ENCODE measurements at regions not wholly inside any gene's neighbourhood (a gene's known extent, or its start where the extent isn't known, plus 50 kb on each side); places are given as distances from the start of the nearest gene placed in this dataset.

DNA sequence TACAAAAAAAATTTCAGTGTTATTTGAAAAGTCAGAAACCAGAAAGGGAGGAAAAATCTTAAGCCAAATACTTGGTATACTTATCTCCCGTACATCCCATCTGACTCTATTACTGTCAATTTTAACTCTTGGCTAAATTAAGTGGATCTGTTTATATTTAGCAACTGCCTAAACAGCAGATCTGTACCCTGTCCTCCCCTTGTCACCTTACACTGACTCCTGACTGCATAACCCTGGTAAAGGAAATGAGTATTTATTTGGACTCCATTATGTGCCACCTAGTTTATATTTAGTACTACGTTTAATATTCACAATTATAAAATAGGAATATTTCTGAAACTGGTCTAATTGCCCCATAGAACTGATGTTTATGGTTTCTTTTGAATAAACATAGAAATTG is 730.2 kb upstream of the GJE1 start:
- no peaks in the 10 kb centered on the region for H3K27me3 ChIP-seq (ENCODE audit: low read length)
- H3K4me1 ChIP-seq (ENCODE audit: low read length), result peaks cover 8% of the 10 kb centered on the region; the same call in 1 of the 2 replicates
- no peaks in the 10 kb centered on the region for H3K79me2 ChIP-seq (ENCODE audit: low read length)
- no peaks in the 10 kb centered on the region for H3K9me3 ChIP-seq (ENCODE audit: low read length)
- H3K9ac ChIP-seq (ENCODE audit: low read length), result no peak overlapping the region
- H4K20me1 ChIP-seq (ENCODE audit: insufficient read depth, low read depth, low read length), result no peaks in the 10 kb centered on the region
- H3K27ac ChIP-seq (ENCODE audit: low read length), result no peak overlapping the region
- H3K4me2 ChIP-seq (ENCODE audit: low read depth, low read length, poor library complexity, severe bottlenecking), result no peak overlapping the region
- no peaks in the 10 kb centered on the region for H3K9me2 ChIP-seq (replicated peaks; ENCODE audit: insufficient read depth, low read length)
- no peaks in the 10 kb centered on the region for H3K36me3 ChIP-seq (ENCODE audit: insufficient read depth, low read length)
- H2AFZ ChIP-seq (ENCODE audit: low read length), result no peak overlapping the region
- DNase-seq, result no peak
- H3K4me3 ChIP-seq (ENCODE audit: low read length), result no peak overlapping the region

DNA sequence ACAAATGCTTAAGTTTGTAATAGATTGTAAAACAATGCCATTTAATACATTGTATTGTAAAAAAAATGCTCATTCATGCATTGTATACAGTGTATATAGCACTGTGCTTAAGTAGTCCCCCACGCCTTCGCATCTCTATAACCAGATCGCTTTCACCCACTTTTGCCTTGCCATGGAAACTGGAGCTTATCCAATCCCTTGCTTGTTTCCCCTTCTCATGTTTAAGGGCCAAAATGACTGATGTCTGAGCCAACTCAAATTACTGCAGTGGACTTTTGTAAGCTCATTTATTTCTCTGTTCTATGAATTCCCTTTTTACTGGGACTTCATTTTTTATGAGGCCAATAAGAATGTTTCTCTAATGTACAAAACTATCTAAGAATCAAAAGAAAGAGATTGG is 730.9 kb upstream of the GJE1 start:
- Histone ChIP-seq H3K79me2 (ENCODE audit: low read length) (no peaks in the 10 kb centered on the region), H4K20me1 (ENCODE audit: insufficient read depth, low read depth, low read length) (no peaks in the 10 kb centered on the region), H3K4me2 (ENCODE audit: low read depth, low read length, poor library complexity, severe bottlenecking) (no peak overlapping the region), H2AFZ (ENCODE audit: low read length) (no peak overlapping the region), H3K36me3 (ENCODE audit: insufficient read depth, low read length) (no peaks in the 10 kb centered on the region), H3K27ac (ENCODE audit: low read length) (no peak overlapping the region), H3K9me3 (ENCODE audit: low read length) (no peaks in the 10 kb centered on the region), H3K27me3 (ENCODE audit: low read length) (no peaks in the 10 kb centered on the region), H3K4me1 (ENCODE audit: low read length) (peaks cover 8% of the 10 kb centered on the region; the same call in 1 of the 2 replicates), H3K4me3 (ENCODE audit: low read length) (no peak overlapping the region), H3K9ac (ENCODE audit: low read length) (no peak overlapping the region), H3K9me2 (replicated peaks; ENCODE audit: insufficient read depth, low read length) (no peaks in the 10 kb centered on the region)
- no peak for DNase-seq

DNA sequence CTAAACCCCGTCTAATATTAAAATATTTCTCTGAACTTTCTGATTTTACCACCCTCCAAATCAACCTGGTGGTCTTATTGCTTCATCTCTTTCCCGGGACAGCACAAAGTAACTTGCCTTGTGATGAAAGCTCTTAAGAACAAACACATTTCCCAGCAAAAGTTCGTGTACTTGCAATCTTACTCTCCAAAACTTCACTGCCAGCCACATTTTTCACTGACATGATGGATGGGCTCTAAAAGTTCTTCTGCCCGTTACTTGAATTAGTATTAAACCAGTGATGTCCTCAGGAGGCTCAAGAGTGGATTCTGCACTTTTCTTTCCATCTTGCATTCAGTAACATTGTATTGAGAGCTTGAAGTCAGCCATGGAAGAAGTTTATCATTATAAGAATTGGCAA is 731.6 kb upstream of the GJE1 start:
- H3K36me3 ChIP-seq (ENCODE audit: insufficient read depth, low read length), result no peaks in the 10 kb centered on the region
- H3K9me2 ChIP-seq (replicated peaks; ENCODE audit: insufficient read depth, low read length), result no peaks in the 10 kb centered on the region
- no peak for DNase-seq
- no peaks in the 10 kb centered on the region for H3K79me2 ChIP-seq (ENCODE audit: low read length)
- H2AFZ ChIP-seq (ENCODE audit: low read length), result no peak overlapping the region
- peaks cover 8% of the 10 kb centered on the region; the same call in 1 of the 2 replicates for H3K4me1 ChIP-seq (ENCODE audit: low read length)
- no peak overlapping the region for H3K27ac ChIP-seq (ENCODE audit: low read length)
- no peak overlapping the region for H3K9ac ChIP-seq (ENCODE audit: low read length)
- no peaks in the 10 kb centered on the region for H3K9me3 ChIP-seq (ENCODE audit: low read length)
- no peaks in the 10 kb centered on the region for H3K27me3 ChIP-seq (ENCODE audit: low read length)
- H3K4me3 ChIP-seq (ENCODE audit: low read length), result no peak overlapping the region
- H4K20me1 ChIP-seq (ENCODE audit: insufficient read depth, low read depth, low read length), result no peaks in the 10 kb centered on the region
- H3K4me2 ChIP-seq (ENCODE audit: low read depth, low read length, poor library complexity, severe bottlenecking), result no peak overlapping the region

DNA sequence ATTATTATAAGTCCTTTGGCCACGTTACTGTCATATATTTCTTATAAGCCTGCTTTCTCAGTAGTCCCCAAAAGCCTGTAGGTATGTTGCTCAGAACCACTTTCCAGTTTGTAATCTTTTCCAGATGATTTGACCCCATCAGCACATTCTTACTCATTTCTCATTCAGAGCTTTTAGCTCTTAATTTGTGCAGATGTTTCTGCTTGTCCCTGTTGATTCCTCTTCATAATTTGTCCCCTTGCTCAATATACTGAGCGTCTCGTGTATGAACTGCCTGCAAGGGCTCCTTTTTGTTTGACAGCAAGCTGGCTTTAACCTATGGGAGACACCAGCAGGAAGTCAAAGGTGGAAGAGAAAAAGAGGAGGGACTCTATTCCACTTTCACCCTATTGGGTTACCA is 733.8 kb upstream of the GJE1 start:
- Histone ChIP-seq H3K27ac (ENCODE audit: low read length) (no peak overlapping the region), H3K9me3 (ENCODE audit: low read length) (no peaks in the 10 kb centered on the region), H3K4me2 (ENCODE audit: low read depth, low read length, poor library complexity, severe bottlenecking) (no peak overlapping the region), H3K9me2 (replicated peaks; ENCODE audit: insufficient read depth, low read length) (no peaks in the 10 kb centered on the region), H3K79me2 (ENCODE audit: low read length) (no peaks in the 10 kb centered on the region), H3K36me3 (ENCODE audit: insufficient read depth, low read length) (no peaks in the 10 kb centered on the region), H2AFZ (ENCODE audit: low read length) (no peak overlapping the region), H3K4me3 (ENCODE audit: low read length) (no peak overlapping the region), H3K4me1 (ENCODE audit: low read length) (peaks cover 8% of the 10 kb centered on the region; the same call in 1 of the 2 replicates), H3K9ac (ENCODE audit: low read length) (no peak overlapping the region), H4K20me1 (ENCODE audit: insufficient read depth, low read depth, low read length) (no peaks in the 10 kb centered on the region), H3K27me3 (ENCODE audit: low read length) (no peaks in the 10 kb centered on the region)
- DNase-seq, result peak; percentile 2

DNA sequence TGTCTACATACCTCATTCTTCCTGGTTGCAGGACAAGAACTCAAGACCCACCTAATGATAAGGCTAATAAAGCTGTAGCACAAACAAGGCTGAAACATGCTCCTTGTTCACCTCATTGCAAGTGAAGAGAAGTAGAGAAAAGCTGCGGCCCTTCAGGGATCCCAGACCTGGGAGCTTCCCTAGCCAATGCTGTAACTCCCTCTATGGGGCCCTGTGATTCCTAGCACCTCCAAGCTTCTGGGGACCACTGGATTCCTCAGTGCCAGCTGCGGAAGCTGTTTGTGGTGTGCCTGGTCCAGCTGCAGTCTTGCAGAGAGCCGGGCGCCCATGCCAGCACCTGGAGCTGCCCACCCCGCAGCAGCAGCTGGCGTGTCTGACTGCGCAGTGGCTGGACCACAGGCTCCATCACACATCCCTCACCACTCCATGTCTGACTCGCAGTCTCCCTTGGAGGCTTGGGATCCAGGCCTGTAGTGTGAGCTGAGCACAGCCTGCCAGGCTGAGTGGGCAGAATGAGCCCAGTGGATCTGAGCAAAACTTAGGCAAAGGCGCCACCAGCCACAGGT is 737.2 kb upstream of the GJE1 start:
- no peak overlapping the region for H2AFZ ChIP-seq (ENCODE audit: low read length)
- no peak overlapping the region for H3K9ac ChIP-seq (ENCODE audit: low read length)
- H3K79me2 ChIP-seq (ENCODE audit: low read length), result no peaks in the 10 kb centered on the region
- H3K4me2 ChIP-seq (ENCODE audit: low read depth, low read length, poor library complexity, severe bottlenecking), result no peak overlapping the region
- no peaks in the 10 kb centered on the region for H3K27me3 ChIP-seq (ENCODE audit: low read length)
- H3K36me3 ChIP-seq (ENCODE audit: insufficient read depth, low read length), result no peaks in the 10 kb centered on the region
- no peaks in the 10 kb centered on the region for H4K20me1 ChIP-seq (ENCODE audit: insufficient read depth, low read depth, low read length)
- H3K27ac ChIP-seq (ENCODE audit: low read length), result no peak overlapping the region
- H3K4me3 ChIP-seq (ENCODE audit: low read length), result no peak overlapping the region
- H3K9me3 ChIP-seq (ENCODE audit: low read length), result no peaks in the 10 kb centered on the region
- no peaks in the 10 kb centered on the region for H3K4me1 ChIP-seq (ENCODE audit: low read length)
- no peaks in the 10 kb centered on the region for H3K9me2 ChIP-seq (replicated peaks; ENCODE audit: insufficient read depth, low read length)
- DNase-seq, result no peak

DNA sequence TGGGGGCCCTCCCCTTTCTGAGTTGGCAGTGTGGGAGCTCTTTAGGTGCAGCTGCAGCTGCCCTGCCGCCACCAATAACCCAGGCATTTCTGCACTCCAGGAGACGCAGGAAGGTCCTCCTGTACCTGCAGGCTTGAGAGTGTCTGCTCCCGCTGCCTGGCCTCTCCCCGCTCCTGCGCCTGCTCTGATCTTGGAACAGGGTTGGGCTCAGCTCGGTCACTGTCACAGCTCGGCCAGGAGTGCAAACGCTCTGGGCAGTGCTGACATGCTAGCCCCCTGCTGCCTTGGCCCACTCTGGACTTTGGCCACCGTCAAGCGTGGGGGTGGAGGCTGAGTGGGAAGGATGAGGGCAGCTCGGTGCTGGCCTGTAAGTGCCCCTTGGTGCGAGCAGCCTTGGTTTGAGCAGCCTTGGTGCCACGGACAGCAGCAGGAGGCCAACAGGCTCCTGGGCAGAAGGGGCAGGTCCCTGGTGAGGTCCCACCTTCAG is 738.1 kb upstream of the GJE1 start:
- Histone ChIP-seq H2AFZ (ENCODE audit: low read length) (no peak overlapping the region), H3K9ac (ENCODE audit: low read length) (no peak overlapping the region), H3K9me3 (ENCODE audit: low read length) (no peaks in the 10 kb centered on the region), H3K9me2 (replicated peaks; ENCODE audit: insufficient read depth, low read length) (no peaks in the 10 kb centered on the region), H3K27ac (ENCODE audit: low read length) (no peak overlapping the region), H3K4me3 (ENCODE audit: low read length) (no peak overlapping the region), H4K20me1 (ENCODE audit: insufficient read depth, low read depth, low read length) (no peaks in the 10 kb centered on the region), H3K4me2 (ENCODE audit: low read depth, low read length, poor library complexity, severe bottlenecking) (no peak overlapping the region), H3K79me2 (ENCODE audit: low read length) (no peaks in the 10 kb centered on the region), H3K4me1 (ENCODE audit: low read length) (no peaks in the 10 kb centered on the region), H3K27me3 (ENCODE audit: low read length) (no peaks in the 10 kb centered on the region), H3K36me3 (ENCODE audit: insufficient read depth, low read length) (no peaks in the 10 kb centered on the region)
- no peak for DNase-seq

DNA sequence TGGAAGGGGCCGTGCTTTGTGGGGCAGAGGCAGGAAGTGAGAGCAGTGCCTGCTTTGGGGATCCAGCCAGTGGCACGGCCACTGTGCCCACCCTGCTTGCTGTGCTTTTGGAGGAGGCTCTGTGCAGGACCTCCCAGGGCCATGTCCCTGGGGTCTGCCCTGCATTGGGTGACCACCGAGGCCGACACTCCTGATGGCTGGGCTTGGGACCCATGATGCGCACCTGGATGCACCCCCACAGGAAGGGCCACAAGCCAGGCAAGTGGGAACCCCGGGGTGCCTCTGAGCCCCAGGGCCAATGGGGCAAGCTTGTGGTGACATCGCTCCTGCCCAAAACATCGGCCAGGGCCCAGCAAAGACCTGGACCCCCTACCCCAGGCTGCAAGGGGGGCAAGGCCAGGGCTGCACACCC is 738.6 kb upstream of the GJE1 start:
- H3K9me2 ChIP-seq (replicated peaks; ENCODE audit: insufficient read depth, low read length), result no peaks in the 10 kb centered on the region
- no peaks in the 10 kb centered on the region for H3K9me3 ChIP-seq (ENCODE audit: low read length)
- no peak overlapping the region for H3K4me2 ChIP-seq (ENCODE audit: low read depth, low read length, poor library complexity, severe bottlenecking)

DNA sequence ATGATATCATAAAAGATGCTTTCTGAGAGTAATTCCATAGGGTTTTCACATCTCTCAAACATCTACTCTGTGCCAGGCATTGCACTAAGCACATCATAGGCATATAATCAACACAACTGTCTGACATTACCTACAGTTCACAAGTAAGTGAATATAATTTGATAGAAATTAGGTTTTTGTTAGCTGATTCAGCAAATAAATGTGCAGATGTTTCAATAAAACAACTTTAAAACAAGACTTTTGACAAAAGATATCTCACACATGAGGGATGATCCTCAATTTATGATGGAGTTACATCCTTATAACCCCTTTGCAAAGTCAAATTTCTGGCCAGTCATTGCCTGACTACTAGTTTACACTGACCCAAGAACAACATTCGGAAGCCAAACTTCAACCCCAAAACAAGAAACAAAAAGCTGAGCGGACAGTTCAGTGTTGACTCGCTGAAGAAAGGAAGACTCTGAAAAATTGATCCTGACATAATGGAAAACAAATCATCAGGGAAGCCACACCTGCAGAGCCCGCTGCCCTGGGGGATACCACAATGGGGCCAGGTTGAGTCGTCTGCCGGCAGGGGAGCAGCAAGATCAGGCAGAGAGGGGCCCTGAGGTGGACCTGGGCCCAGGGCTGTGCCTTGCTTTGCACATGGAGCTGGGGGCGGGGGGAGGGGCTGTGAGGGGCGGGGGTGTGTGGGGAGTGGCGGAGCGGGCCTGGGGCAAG is 739.2 kb upstream of the GJE1 start:
- Histone ChIP-seq H3K9ac (ENCODE audit: low read length) (no peak overlapping the region), H3K4me2 (ENCODE audit: low read depth, low read length, poor library complexity, severe bottlenecking) (no peak overlapping the region), H4K20me1 (ENCODE audit: insufficient read depth, low read depth, low read length) (no peaks in the 10 kb centered on the region), H3K9me3 (ENCODE audit: low read length) (no peaks in the 10 kb centered on the region), H3K4me1 (ENCODE audit: low read length) (no peaks in the 10 kb centered on the region), H3K27ac (ENCODE audit: low read length) (no peak overlapping the region), H3K36me3 (ENCODE audit: insufficient read depth, low read length) (no peaks in the 10 kb centered on the region), H3K9me2 (replicated peaks; ENCODE audit: insufficient read depth, low read length) (no peaks in the 10 kb centered on the region), H2AFZ (ENCODE audit: low read length) (no peak overlapping the region), H3K4me3 (ENCODE audit: low read length) (no peak overlapping the region), H3K79me2 (ENCODE audit: low read length) (no peaks in the 10 kb centered on the region), H3K27me3 (ENCODE audit: low read length) (no peaks in the 10 kb centered on the region)
- DNase-seq, result no peak

More for the DNA sequence above, 738.6 kb upstream of the GJE1 start:
- H3K27me3 ChIP-seq (ENCODE audit: low read length), result no peaks in the 10 kb centered on the region
- no peak overlapping the region for H3K9ac ChIP-seq (ENCODE audit: low read length)
- H3K27ac ChIP-seq (ENCODE audit: low read length), result no peak overlapping the region
- DNase-seq, result no peak
- no peaks in the 10 kb centered on the region for H3K36me3 ChIP-seq (ENCODE audit: insufficient read depth, low read length)
- H3K4me3 ChIP-seq (ENCODE audit: low read length), result no peak overlapping the region
- H4K20me1 ChIP-seq (ENCODE audit: insufficient read depth, low read depth, low read length), result no peaks in the 10 kb centered on the region
- no peaks in the 10 kb centered on the region for H3K4me1 ChIP-seq (ENCODE audit: low read length)
- no peak overlapping the region for H2AFZ ChIP-seq (ENCODE audit: low read length)
- no peaks in the 10 kb centered on the region for H3K79me2 ChIP-seq (ENCODE audit: low read length)

Measured in Karpas-422 (cell line).